HG03460 (cell line): ENCODE measurements at regions not wholly inside any gene's neighbourhood (a gene's known extent, or its start where the extent isn't known, plus 50 kb on each side); places are given as distances from the start of the nearest gene placed in this dataset.
"Not testable (repeated sequence)": the region's sequence is repeated elsewhere in the genome, so short reads cannot be mapped to it uniquely, and the experiment has no call there.

Experiments used
- ATAC-seq: cut with Tn5 transposase; IDR thresholded peaks from one replicate; pipeline ENCODE4 v1.9.1; 2021; ENCODE audit not compliant: unreplicated experiment

GRCh38 chr10:124245806-124246440, 152.5 kb upstream of the CHST15 start:
- ATAC-seq, result no peak

GRCh38 chr10:124245191-124245590, 151.8 kb upstream of the CHST15 start:
- no peak for ATAC-seq

GRCh38 chr10:124244256-124244877, 151.0 kb upstream of the CHST15 start:
- no peak for ATAC-seq

GRCh38 chr10:124243702-124244121, 150.3 kb upstream of the CHST15 start:
- ATAC-seq, result no peak

GRCh38 chr10:124242791-124243190, 149.4 kb upstream of the CHST15 start:
- ATAC-seq, result no peak

GRCh38 chr10:124242365-124242764, 149.0 kb upstream of the CHST15 start:
- ATAC-seq, result no peak

GRCh38 chr10:124241510-124241909, 148.1 kb upstream of the CHST15 start:
- ATAC-seq, result not testable (repeated sequence)

GRCh38 chr10:124240839-124241291, 147.5 kb upstream of the CHST15 start:
- no peak for ATAC-seq

- ATAC-seq, result no peak
Observed at GRCh38 chr10:124239696-124240095, 146.3 kb upstream of the CHST15 start.

GRCh38 chr10:124239134-124239533, 145.7 kb upstream of the CHST15 start:
- no peak for ATAC-seq

- ATAC-seq, result no peak
Observed at GRCh38 chr10:124238367-124238766, 145.0 kb upstream of the CHST15 start.

GRCh38 chr10:124237282-124237961, 144.0 kb upstream of the CHST15 start:
- ATAC-seq, result no peak

GRCh38 chr10:124236816-124237215, 143.4 kb upstream of the CHST15 start:
- ATAC-seq, result no peak

GRCh38 chr10:124236136-124236535, 142.7 kb upstream of the CHST15 start:
- ATAC-seq, result no peak

- ATAC-seq, result no peak
Observed at GRCh38 chr10:124235232-124235631, 141.8 kb upstream of the CHST15 start.

- ATAC-seq, result no peak
Observed at GRCh38 chr10:124233546-124234138, 140.2 kb upstream of the CHST15 start.

- no peak for ATAC-seq
Observed at GRCh38 chr10:124232686-124233545, 139.5 kb upstream of the CHST15 start.

GRCh38 chr10:124231168-124232155, 138.1 kb upstream of the CHST15 start:
- no peak for ATAC-seq

GRCh38 chr10:124230635-124231167, 137.3 kb upstream of the CHST15 start:
- ATAC-seq, result no peak
